Coronary artery (tissue), 2 donors: ENCODE measurements at regions not wholly inside any gene's neighbourhood (a gene's known extent, or its start where the extent isn't known, plus 50 kb on each side); places are given as distances from the start of the nearest gene placed in this dataset.
"Not testable (repeated sequence)": the region's sequence is repeated elsewhere in the genome, so short reads cannot be mapped to it uniquely, and the experiment has no call there.

Experiments
- DNase-seq: peaks from one replicate; pipeline ENCODE4 v3.0.0-alpha.2; 2017; ENCODE audit warnings: low spot score
- H3K27ac ChIP-seq, 2 donors: fragments of 200-600 bp; sonication (generic); one replicate each; pipeline ENCODE4 v1.5.1; 2016 to 2019
- H3K4me3 ChIP-seq: fragments of 200-600 bp; sonication (generic); 2 replicates; pipeline ENCODE4 v1.5.1; 2016; ENCODE audit warnings: mild to moderate bottlenecking, moderate library complexity
- TF ChIP-seq, protein P1 (sequence below): fragments of 200-600 bp; sonication (generic); IDR thresholded peaks from one replicate; pipeline ENCODE4 v1.5.1; 2019; ENCODE audit warnings: antibody characterized with exemption

DNA sequence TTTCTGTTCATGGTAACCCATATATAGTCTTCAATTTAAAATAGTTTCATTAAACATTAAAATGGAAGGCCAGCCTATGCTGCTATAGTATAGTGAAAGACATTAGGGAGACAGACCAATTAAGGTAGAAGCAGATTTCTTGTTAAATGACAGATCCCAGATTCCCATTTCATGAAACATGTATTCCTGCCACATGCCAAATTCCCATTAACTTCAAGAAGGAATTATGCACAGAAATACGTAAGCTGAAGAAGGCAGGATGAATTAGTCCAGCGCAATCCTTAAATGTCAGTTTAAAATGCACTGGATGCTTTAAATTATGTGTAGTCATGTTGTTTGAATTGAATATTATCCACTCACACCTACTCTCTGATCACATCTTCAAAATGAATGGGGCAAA, 424.9 kb downstream of the SH2D1A start:
- no peak overlapping the region for H3K4me3 ChIP-seq
- H3K27ac ChIP-seq = no peak overlapping the region
- TF ChIP-seq, protein P1, sequence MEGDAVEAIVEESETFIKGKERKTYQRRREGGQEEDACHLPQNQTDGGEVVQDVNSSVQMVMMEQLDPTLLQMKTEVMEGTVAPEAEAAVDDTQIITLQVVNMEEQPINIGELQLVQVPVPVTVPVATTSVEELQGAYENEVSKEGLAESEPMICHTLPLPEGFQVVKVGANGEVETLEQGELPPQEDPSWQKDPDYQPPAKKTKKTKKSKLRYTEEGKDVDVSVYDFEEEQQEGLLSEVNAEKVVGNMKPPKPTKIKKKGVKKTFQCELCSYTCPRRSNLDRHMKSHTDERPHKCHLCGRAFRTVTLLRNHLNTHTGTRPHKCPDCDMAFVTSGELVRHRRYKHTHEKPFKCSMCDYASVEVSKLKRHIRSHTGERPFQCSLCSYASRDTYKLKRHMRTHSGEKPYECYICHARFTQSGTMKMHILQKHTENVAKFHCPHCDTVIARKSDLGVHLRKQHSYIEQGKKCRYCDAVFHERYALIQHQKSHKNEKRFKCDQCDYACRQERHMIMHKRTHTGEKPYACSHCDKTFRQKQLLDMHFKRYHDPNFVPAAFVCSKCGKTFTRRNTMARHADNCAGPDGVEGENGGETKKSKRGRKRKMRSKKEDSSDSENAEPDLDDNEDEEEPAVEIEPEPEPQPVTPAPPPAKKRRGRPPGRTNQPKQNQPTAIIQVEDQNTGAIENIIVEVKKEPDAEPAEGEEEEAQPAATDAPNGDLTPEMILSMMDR = no peak
- DNase-seq = no peak

DNA sequence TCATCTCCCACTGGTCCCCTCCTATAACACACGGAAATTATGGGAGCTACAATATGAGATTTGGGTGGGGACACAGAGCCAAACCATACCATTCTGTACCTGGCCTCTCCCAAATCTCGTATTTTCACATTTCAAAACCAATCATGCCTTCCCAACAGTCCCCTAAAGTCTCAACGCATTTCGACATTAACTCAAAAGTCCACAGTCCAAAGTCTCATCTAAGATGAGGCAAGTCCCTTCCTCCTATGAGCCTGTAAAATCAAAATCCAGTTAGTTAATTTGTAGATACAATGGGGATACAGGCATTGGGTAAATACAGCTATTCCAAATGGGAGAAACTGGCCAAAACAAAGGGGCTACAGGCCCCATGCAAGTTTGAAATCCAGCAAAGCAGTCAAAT, 441.9 kb downstream of the SH2D1A start:
- not testable (repeated sequence) for H3K27ac ChIP-seq, H3K4me3 ChIP-seq, DNase-seq

DNA sequence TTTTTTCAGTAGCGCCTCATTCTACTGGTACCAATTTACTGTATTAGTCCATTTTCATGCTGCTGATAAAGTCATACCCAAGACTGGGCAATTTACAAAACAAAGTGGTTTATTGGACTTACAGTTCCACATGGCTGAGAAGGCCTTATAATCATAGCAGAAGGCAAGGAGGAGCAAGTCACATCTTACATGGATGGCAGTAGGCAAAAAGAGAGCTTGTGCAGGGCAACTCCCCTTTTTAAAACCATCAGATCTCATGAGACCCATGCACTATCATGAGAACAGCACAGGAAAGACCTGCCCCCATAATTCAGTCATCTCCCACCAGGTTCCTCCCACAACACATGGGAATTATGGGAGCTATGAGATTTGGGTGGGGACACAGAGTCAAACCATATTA, 443.5 kb downstream of the SH2D1A start:
- H3K27ac ChIP-seq, H3K4me3 ChIP-seq, DNase-seq: not testable (repeated sequence)

DNA sequence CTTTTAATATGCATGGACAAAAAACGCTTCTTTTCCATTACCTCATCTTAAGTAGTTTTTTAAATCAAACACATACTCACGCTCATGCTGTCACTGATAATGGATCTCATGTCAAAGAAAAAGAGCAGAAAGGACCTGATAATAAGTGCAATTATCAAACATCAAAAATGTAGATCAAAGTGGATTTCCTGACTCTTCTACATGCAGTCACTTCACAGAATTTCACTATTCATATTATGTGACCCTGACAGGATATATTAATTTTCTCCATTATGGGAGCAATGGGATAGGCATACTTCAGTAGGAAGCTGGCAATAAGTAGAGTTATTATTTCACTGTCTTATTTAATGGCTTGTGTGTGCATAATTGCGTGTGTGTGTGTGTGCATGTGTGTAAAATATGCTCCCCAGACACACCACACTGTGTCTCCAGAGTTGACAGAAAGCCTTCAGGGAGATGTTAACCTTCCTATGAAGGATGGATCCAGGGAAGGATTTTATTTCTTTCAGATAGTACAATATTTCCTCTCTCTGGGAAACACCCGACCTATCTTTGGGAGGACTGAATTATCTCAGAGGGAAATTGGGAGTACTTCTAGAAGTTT, 445.2 kb downstream of the SH2D1A start:
- Histone ChIP-seq H3K27ac (no peak overlapping the region), H3K4me3 (no peak overlapping the region)
- DNase-seq = no peak
- TF ChIP-seq, protein P1 = no peak

DNA sequence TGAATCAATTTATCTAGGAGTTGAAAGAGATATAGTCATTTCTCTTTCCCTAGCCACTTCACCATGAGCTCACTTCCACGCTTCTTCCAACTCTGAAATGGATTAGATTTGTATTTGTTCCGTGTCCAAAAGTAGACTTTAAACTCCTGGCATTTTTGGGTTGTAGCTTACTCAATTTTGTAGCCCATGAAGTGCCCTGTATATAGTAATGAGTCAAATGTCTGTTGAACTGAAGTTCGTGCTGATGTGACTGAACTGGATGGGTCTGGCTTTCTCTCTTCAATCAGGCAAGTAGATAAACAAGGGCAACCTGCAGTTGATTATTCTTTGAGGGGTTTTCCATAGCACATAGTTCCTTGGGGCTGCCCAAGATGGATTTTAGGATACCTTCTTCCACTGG, 450.6 kb downstream of the SH2D1A start:
- Histone ChIP-seq H3K27ac (no peak overlapping the region), H3K4me3 (no peak overlapping the region)
- DNase-seq = no peak
- TF ChIP-seq, protein P1 = no peak

DNA sequence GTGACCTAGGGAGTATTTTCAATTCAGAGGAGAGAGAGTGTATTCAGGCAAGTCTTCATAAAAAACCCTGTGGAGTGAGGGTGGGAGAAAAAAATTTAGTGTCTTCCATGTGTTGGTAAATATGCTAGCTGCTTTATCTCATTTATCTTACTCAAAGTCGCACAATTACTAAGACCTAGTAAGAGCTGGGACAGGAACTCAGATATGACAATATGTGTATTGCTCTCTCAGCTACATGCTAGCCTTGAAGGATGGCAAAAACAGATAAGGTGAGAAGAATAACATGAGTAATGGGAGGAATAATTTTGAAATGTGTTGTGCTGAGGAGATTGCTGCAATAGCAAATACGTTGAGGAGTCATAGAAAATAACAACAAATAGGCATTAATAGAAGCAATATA, 458.6 kb downstream of the SH2D1A start:
- DNase-seq = no peak
- TF ChIP-seq, protein P1 = no peak
- no peak overlapping the region for H3K27ac ChIP-seq
- H3K4me3 ChIP-seq = no peak overlapping the region

DNA sequence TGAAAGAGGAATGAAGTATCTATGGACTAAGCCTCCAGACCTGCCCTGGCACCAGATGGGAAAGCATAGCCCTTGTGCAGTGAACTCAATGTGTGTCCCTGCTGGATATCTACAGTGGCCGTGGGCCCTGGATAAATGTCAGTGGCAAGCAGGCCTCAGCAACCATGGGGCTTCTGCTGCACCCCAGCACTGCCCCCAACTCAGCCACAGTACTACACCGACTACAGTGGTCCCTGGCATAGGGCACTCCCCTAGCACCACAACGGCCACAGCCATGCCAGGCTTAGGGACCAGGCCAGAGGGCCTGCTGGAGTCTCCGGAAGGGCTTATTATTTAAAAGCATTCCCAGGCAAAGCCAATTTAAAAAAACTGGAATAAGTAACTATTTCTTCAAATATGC, 459.1 kb downstream of the SH2D1A start:
- TF ChIP-seq, protein P1 = no peak
- H3K4me3 ChIP-seq = no peak overlapping the region
- DNase-seq = no peak

DNA sequence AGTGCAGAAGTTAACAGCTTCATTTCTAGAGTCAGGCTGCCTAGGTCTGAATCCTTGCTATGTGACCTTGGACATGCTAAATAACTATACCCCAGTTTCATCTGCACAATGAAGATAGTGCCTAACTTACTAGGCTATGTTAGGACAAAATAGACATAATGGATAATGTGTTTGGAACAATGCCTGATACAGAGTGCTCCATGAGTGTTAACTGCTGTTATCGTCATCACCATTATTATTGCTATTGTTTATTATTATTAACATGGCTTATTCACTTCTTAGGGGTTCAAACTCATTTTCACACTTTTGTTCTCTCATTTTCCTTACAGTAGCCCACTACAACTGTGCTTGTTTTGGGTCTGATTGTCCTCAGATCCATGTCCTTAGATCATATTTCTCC, 467.7 kb downstream of the SH2D1A start:
- Histone ChIP-seq H3K4me3 (no peak overlapping the region), H3K27ac (no peak overlapping the region)
- DNase-seq = no peak
- TF ChIP-seq, protein P1 = no peak

More for the DNA sequence above, 459.1 kb downstream of the SH2D1A start:
- no peak overlapping the region for H3K27ac ChIP-seq
